ENCODE measurements at regions not wholly inside any gene's neighbourhood (a gene's known extent, or its start where the extent isn't known, plus 50 kb on each side); places are given as distances from the start of the nearest gene placed in this dataset.

- TF ChIP-seq CREB5 (CRISPR knock-in tag; IDR thresholded peaks at IDR 0.05; ENCODE audit: low read depth), result no peak
- no peak for TF ChIP-seq ZC3H10 (CRISPR knock-in tag; IDR thresholded peaks at IDR 0.05)
- TF ChIP-seq ZFP30 (CRISPR knock-in tag; IDR thresholded peaks at IDR 0.05), result no peak
- no peak for TF ChIP-seq ZNF8 (CRISPR knock-in tag; IDR thresholded peaks at IDR 0.05)
- TF ChIP-seq ZNF565 (CRISPR knock-in tag; conservative IDR thresholded peaks at IDR 0.05; ENCODE audit: low read depth), result no peak
- TF ChIP-seq TCF4 (CRISPR knock-in tag; IDR thresholded peaks at IDR 0.05; ENCODE audit: borderline replicate concordance), result no peak
- no peak for TF ChIP-seq PATZ1 (CRISPR knock-in tag; IDR thresholded peaks at IDR 0.05; ENCODE audit: borderline replicate concordance)
- TF ChIP-seq ARNTL (CRISPR knock-in tag; IDR thresholded peaks at IDR 0.05; ENCODE audit: borderline replicate concordance, low read depth), result no peak
Observed at GRCh38 chr12:76957301-76957700, 78.5 kb upstream of the CSRP2 start.
